Spleen (tissue), 11 donors: ENCODE measurements at regions not wholly inside any gene's neighbourhood (a gene's known extent, or its start where the extent isn't known, plus 50 kb on each side); places are given as distances from the start of the nearest gene placed in this dataset.

ENCODE experiments used
- DNase-seq: peaks from one replicate; pipeline ENCODE4 v3.0.0-alpha.2; 2020
- H3K27ac ChIP-seq, 8 donors: fragments of 200-600 bp; sonication (generic) in 7 of 8; 1 replicate in 4 of 8; 2 replicates in 4 of 8; pipeline versions ENCODE4 v1.5.0 to v1.8.0; 2016 to 2021; ENCODE audit warnings: inconsistent platforms in 4 of 8, mild to moderate bottlenecking in 4 of 8, moderate library complexity in 1 of 8
- H3K27me3 ChIP-seq, 7 donors: fragments of 200-600 bp; sonication (generic) in 6 of 7; replicated peaks in 1 of 7; 1 replicate in 4 of 7; 2 replicates in 3 of 7; pipeline versions ENCODE4 v1.5.0 to v1.8.0; 2016 to 2021; ENCODE audit warnings: inconsistent platforms in 3 of 7, mild to moderate bottlenecking in 1 of 7
- H3K36me3 ChIP-seq, 6 donors: fragments of 200-600 bp; sonication (generic) in 5 of 6; 1 replicate in 4 of 6; 2 replicates in 2 of 6; pipeline versions ENCODE4 v1.5.0 to v1.8.0; 2016 to 2021; ENCODE audit warnings: inconsistent platforms in 2 of 6
- H3K4me1 ChIP-seq, 6 donors: fragments of 200-600 bp; sonication (generic) in 5 of 6; 1 replicate in 3 of 6; 2 replicates in 3 of 6; pipeline versions ENCODE4 v1.5.0 to v1.8.0; 2016 to 2021; ENCODE audit warnings: inconsistent platforms in 3 of 6
- H3K4me3 ChIP-seq, 8 donors: fragments of 200-600 bp; sonication (generic) in 7 of 8; 1 replicate in 4 of 8; 2 replicates in 4 of 8; pipeline versions ENCODE4 v1.5.0 to v1.8.0; 2016 to 2021; ENCODE audit warnings: inconsistent platforms in 4 of 8, mild to moderate bottlenecking in 4 of 8, moderate library complexity in 2 of 8
- H3K9me3 ChIP-seq, 8 donors: fragments of 200-600 bp; sonication (generic) in 7 of 8; 1 replicate in 4 of 8; 2 replicates in 4 of 8; pipeline versions ENCODE4 v1.5.0 to v1.8.0; 2016 to 2021; ENCODE audit warnings: inconsistent platforms in 4 of 8
- POLR2A ChIP-seq, 3 donors: fragments of 450-650 bp; IDR thresholded peaks; one replicate each; pipeline ENCODE4 v1.5.1; 2017; ENCODE audit warnings: antibody characterized with exemption in 3 of 3, mild to moderate bottlenecking in 1 of 3
- POLR2AphosphoS5 ChIP-seq, 3 donors: sonication (generic); formaldehyde crosslinking; IDR thresholded peaks; one replicate each; pipeline ENCODE4 v1.5.1; 2017; ENCODE audit warnings: antibody characterized with exemption in 3 of 3
- WGBS, 5 donors: extraction: QIAGEN DNeasy Blood & Tissue Kit in 3 of 5; methylation state at CpG; one replicate each; pipeline versions ENCODE4 v1.1.5 to v1.1.7; 2013 to 2018; 5-methylcytosine and 5-hydroxymethylcytosine counted together
- intact Hi-C: fragments of 100-400 bp; cut with DNase I; formaldehyde crosslinking; loops from one replicate; pipeline ENCODE4 v1.15.0; 2023; ENCODE audit warnings: low total_unique reads
- TF ChIP-seq, protein P1 (sequence below), 11 experiments: fragments of 200-600 bp in 7 of 11; fragments of 450-650 bp in 4 of 11; sonication (generic) in 4 of 11; IDR thresholded peaks in 8 of 11; conservative IDR thresholded peaks in 3 of 11; 1 replicate in 7 of 11; 2 replicates in 4 of 11; pipeline versions ENCODE4 v1.4.0 to v1.8.0; 2016 to 2021; ENCODE audit warnings: antibody characterized with exemption in 11 of 11, inconsistent platforms in 4 of 11, mild to moderate bottlenecking in 1 of 11
- donor health status: healthy with polysubstance abuse.
- donor health status: DM: no; HTN: no; CAD: no; lungs with moderate emphysema.
- donor health status: DM: no; HTN: no; CAD: no.
- donor health status: Bipolar disorder and iron deficiency.
- donor health status: healthy.
- donor health status: DM: no; HTN: no; CAD: no.
- donor health status: DM: yes; HTN: yes; CAD: no.

GRCh38 chr9:95650720-95651119, 133.9 kb upstream of the PTCH1 start:
- intact Hi-C loops: no loop called here
- WGBS, 5 donors: 68 to 82% (median 74%) methylated on average over 3 of the region's 3 CpGs
- H3K27me3 ChIP-seq: no peaks in the 10 kb centered on the region
- H3K4me3 ChIP-seq: no peak overlapping the region
- no peaks in the 10 kb centered on the region for H3K4me1 ChIP-seq
- TF ChIP-seq POLR2A (IDR thresholded peaks at IDR 0.05): no peak
- TF ChIP-seq, protein P1, sequence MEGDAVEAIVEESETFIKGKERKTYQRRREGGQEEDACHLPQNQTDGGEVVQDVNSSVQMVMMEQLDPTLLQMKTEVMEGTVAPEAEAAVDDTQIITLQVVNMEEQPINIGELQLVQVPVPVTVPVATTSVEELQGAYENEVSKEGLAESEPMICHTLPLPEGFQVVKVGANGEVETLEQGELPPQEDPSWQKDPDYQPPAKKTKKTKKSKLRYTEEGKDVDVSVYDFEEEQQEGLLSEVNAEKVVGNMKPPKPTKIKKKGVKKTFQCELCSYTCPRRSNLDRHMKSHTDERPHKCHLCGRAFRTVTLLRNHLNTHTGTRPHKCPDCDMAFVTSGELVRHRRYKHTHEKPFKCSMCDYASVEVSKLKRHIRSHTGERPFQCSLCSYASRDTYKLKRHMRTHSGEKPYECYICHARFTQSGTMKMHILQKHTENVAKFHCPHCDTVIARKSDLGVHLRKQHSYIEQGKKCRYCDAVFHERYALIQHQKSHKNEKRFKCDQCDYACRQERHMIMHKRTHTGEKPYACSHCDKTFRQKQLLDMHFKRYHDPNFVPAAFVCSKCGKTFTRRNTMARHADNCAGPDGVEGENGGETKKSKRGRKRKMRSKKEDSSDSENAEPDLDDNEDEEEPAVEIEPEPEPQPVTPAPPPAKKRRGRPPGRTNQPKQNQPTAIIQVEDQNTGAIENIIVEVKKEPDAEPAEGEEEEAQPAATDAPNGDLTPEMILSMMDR (IDR thresholded peaks at IDR 0.05 in 8 of 11, conservative IDR thresholded peaks at IDR 0.05 in 3 of 11): no peak
- TF ChIP-seq POLR2AphosphoS5 (IDR thresholded peaks at IDR 0.05): no peak
- peaks cover 0 to 3% (median under 1%) of the 10 kb centered on the region in 8 donors for H3K9me3 ChIP-seq
- DNase-seq: no peak
- no peak overlapping the region for H3K27ac ChIP-seq
- H3K36me3 ChIP-seq: no peaks in the 10 kb centered on the region

GRCh38 chr9:95649801-95650213, 133.0 kb upstream of the PTCH1 start:
- no peak for DNase-seq
- H3K4me1 ChIP-seq: no peaks in the 10 kb centered on the region
- no peaks in the 10 kb centered on the region for H3K36me3 ChIP-seq
- intact Hi-C loops: no loop called here
- 86 to 91% (median 89%) methylated on average over 8 of the region's 8 CpGs for WGBS, 5 donors
- no peak overlapping the region for H3K4me3 ChIP-seq
- TF ChIP-seq, protein P1 (IDR thresholded peaks at IDR 0.05 in 8 of 11, conservative IDR thresholded peaks at IDR 0.05 in 3 of 11): no peak
- TF ChIP-seq POLR2AphosphoS5 (IDR thresholded peaks at IDR 0.05) (no peak), POLR2A (IDR thresholded peaks at IDR 0.05) (no peak)
- H3K27ac ChIP-seq: no peak overlapping the region
- peaks cover 0 to 5% (median 2%) of the 10 kb centered on the region in 8 donors for H3K9me3 ChIP-seq
- H3K27me3 ChIP-seq: no peaks in the 10 kb centered on the region

DNA sequence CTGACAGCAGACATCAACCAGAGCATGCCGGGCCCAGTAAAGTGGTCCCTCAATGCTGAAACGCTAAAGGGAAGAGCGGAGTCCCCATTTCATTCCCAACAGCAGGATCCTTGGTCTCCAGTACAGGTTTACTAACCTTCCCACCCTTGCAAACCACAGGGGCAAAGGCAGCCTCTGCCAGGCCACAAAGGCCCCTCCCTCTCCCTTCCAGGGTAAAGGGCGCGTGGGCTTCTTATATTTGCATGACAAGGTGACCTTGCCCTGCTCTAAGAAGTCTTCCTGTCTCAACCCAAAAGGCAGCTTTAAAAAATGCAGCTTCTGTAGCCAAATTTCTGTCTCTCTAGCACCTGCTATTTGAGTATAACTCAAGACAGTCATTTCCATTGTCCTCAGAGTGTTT, 131.5 kb upstream of the PTCH1 start:
- no peak overlapping the region for H3K4me3 ChIP-seq
- H3K27ac ChIP-seq: no peak overlapping the region
- no peaks in the 10 kb centered on the region for H3K36me3 ChIP-seq
- peaks cover 0 to 5% (median 2%) of the 10 kb centered on the region in 8 donors for H3K9me3 ChIP-seq
- intact Hi-C loops: no loop called here
- H3K27me3 ChIP-seq: no peaks in the 10 kb centered on the region
- TF ChIP-seq POLR2A (IDR thresholded peaks at IDR 0.05) (no peak), POLR2AphosphoS5 (IDR thresholded peaks at IDR 0.05) (no peak)
- TF ChIP-seq, protein P1 (IDR thresholded peaks at IDR 0.05 in 8 of 11, conservative IDR thresholded peaks at IDR 0.05 in 3 of 11): no peak
- no peaks in the 10 kb centered on the region for H3K4me1 ChIP-seq
- 84 to 95% (median 86%) methylated on average over 4 to 5 of the region's 5 CpGs for WGBS, 5 donors
- DNase-seq: no peak

GRCh38 chr9:95645992-95646391, 129.2 kb upstream of the PTCH1 start:
- Histone ChIP-seq H3K27me3 (no peaks in the 10 kb centered on the region), H3K27ac (no peak overlapping the region), H3K4me1 (no peaks in the 10 kb centered on the region), H3K36me3 (no peaks in the 10 kb centered on the region), H3K9me3 (peaks cover 0 to 10% (median 3%) of the 10 kb centered on the region in 8 donors), H3K4me3 (no peak overlapping the region)
- no peak for TF ChIP-seq POLR2AphosphoS5 (IDR thresholded peaks at IDR 0.05)
- TF ChIP-seq, protein P1 (IDR thresholded peaks at IDR 0.05 in 8 of 11, conservative IDR thresholded peaks at IDR 0.05 in 3 of 11): no peak
- no peak for TF ChIP-seq POLR2A (IDR thresholded peaks at IDR 0.05)
- intact Hi-C loops: no loop called here
- no peak for DNase-seq
